Neural crest cell (in vitro differentiated cells): ENCODE measurements at regions not wholly inside any gene's neighbourhood (a gene's known extent, or its start where the extent isn't known, plus 50 kb on each side); places are given as distances from the start of the nearest gene placed in this dataset.

Experiments
- DNase-seq: peaks from one replicate; pipeline ENCODE4 v3.0.0; 2021; ENCODE audit warnings: low read depth, mixed read lengths, low spot score
- H3K27ac Mint-ChIP-seq: one replicate; pipeline ENCODE4 v1.8.0; 2021; ENCODE audit warnings: mild to moderate bottlenecking, mixed read lengths; ENCODE audit not compliant: unreplicated experiment
- H3K27me3 Mint-ChIP-seq: 2 replicates; pipeline ENCODE4 v1.8.0; 2021; ENCODE audit warnings: low read depth, mild to moderate bottlenecking, mixed read lengths
- H3K36me3 Mint-ChIP-seq: 2 replicates; pipeline ENCODE4 v1.8.0; 2021; ENCODE audit warnings: low read depth, mild to moderate bottlenecking, mixed read lengths
- H3K4me1 Mint-ChIP-seq: 2 replicates; pipeline ENCODE4 v1.8.0; 2021; ENCODE audit warnings: mixed read lengths
- H3K4me3 Mint-ChIP-seq: one replicate; pipeline ENCODE4 v1.8.0; 2021; ENCODE audit warnings: mild to moderate bottlenecking, mixed read lengths
- H3K9me3 Mint-ChIP-seq: 2 replicates; pipeline ENCODE4 v1.8.0; 2021; ENCODE audit warnings: mixed read lengths
- TF ChIP-seq, protein P1 (sequence below): fragments of 200-600 bp; sonication (generic); conservative IDR thresholded peaks from 2 replicates; pipeline ENCODE4 v1.5.0; 2021; ENCODE audit warnings: antibody characterized with exemption, mild to moderate bottlenecking

DNA sequence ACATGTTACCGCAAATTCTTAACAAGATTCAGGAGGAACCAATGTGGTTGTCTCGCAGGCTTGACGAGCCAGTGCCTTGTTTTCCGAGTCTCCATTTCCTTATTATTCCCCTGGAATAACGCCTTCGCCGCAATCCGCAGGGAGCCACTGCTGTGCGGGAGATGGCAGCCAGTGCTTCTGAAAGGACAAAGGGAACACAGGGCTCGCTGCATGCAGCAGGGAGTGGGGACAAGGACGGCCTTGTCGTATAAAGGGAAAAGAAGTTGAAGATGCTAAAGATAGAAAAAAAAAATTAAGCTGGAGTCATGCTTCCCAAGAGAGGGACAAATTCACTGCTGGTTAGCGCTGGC, 221.4 kb downstream of the NDUFA10 start:
- DNase-seq, result no peak
- Mint-ChIP-seq H3K4me3 (no peak overlapping the region), H3K4me1 (peaks cover 16% of the 10 kb centered on the region), H3K36me3 (no peaks in the 10 kb centered on the region), H3K27me3 (peaks cover 3% of the 10 kb centered on the region), H3K27ac (peak overlapping the region; percentile 85), H3K9me3 (peaks cover 3% of the 10 kb centered on the region)
- TF ChIP-seq, protein P1, sequence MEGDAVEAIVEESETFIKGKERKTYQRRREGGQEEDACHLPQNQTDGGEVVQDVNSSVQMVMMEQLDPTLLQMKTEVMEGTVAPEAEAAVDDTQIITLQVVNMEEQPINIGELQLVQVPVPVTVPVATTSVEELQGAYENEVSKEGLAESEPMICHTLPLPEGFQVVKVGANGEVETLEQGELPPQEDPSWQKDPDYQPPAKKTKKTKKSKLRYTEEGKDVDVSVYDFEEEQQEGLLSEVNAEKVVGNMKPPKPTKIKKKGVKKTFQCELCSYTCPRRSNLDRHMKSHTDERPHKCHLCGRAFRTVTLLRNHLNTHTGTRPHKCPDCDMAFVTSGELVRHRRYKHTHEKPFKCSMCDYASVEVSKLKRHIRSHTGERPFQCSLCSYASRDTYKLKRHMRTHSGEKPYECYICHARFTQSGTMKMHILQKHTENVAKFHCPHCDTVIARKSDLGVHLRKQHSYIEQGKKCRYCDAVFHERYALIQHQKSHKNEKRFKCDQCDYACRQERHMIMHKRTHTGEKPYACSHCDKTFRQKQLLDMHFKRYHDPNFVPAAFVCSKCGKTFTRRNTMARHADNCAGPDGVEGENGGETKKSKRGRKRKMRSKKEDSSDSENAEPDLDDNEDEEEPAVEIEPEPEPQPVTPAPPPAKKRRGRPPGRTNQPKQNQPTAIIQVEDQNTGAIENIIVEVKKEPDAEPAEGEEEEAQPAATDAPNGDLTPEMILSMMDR, result no peak

DNA sequence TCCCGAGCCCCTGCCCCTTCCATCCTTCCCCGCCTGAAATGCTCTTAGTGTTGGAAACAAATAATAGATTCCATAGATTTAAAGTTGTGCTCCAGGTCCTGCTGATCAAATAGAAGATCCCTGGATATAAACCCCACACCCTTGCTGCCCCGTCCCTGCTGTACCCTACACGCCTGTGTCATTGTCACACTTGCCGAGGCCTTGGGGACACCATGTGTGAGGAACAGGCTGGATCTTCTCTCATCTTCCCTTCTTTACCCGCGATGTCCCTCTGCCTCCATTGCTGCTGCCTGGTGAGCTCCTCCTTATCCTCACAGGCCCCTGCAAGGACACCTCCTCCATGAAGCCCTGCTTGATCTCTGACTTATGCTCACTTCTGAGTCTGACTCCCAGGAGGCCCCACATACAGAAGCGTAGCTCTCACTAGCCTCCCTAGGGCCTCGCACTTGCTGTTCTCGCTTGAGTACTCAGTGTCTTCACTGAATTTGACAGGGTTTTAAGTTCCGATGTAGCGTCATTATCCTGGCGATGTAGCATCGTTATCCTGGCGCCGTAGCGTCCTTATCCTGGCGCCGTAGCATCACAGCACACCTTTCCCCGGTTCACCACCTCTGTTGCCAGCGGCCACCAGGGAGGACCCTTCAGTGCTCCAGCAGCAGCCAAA, 221.9 kb downstream of the NDUFA10 start:
- Mint-ChIP-seq H3K27me3 (peaks cover 3% of the 10 kb centered on the region), H3K4me1 (peaks cover 16% of the 10 kb centered on the region), H3K4me3 (no peak overlapping the region), H3K9me3 (peaks cover 3% of the 10 kb centered on the region), H3K36me3 (no peaks in the 10 kb centered on the region), H3K27ac (peak overlapping the region; percentile 85)
- TF ChIP-seq, protein P1, result no peak
- DNase-seq, result no peak

DNA sequence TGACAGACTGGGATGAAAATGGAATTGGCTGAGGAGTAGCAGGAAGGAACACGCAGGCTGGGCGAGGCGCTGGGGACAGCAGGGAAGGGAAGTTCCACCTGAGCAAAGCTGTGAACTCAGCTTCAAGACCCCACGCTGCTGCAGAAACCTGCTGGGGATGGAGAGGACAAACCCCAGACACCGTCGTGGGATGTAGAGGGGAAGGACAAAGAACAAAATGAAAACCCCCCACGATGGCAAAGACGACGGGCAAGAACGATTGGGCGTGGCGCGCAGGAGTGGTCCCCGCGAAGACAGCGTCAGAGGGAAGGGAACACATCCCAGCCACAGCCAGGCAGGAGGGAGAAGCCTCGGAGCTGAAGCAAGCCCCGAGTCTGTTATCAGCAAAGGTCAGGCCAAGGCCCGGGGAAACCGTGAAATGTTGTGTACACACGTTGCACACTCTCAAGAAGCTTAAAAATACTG, 222.9 kb downstream of the NDUFA10 start:
- Mint-ChIP-seq H3K4me1 (peaks cover 19% of the 10 kb centered on the region), H3K9me3 (peaks cover 4% of the 10 kb centered on the region), H3K36me3 (no peaks in the 10 kb centered on the region), H3K4me3 (no peak overlapping the region), H3K27me3 (peaks cover 3% of the 10 kb centered on the region), H3K27ac (no peak overlapping the region)
- DNase-seq, result no peak
- TF ChIP-seq, protein P1, result no peak

DNA sequence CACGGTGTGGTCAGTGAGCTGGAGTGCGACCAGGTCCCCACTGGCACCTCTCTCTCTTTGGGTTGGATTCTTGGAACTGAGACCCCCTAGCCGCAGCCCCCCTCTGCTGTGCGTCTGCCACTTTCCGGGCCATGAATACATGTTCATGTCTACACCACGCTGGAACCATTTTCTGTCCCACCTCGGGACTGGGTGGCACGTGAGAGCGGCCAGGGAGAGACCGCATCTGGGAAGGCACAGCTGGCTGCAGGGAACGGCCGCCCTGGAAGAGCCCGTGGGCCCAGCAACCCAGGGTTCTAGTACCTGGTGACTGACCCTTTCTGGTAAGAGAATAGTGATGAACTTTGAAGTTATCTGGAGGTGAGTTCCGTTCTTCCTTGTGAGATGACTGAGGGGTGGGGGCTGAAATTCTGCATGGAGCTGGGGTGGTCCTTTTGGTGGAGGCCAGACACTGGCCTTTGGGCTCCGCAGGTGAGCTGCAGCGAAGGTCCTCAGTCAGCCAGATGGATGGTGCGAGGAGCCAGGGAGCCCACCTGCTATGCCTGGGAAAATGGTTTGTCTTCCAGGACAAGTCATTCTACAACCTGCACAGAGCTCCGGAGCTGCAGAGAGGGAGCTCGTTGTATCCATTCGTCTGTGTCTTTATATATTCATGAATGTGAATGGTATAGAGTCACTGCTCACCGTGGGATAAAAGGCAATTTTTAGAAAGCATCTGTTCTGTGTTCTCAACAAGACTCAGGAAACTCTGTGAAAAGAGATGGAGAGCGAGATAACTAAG, 223.5 kb downstream of the NDUFA10 start:
- TF ChIP-seq, protein P1, result no peak
- Mint-ChIP-seq H3K27ac (no peak overlapping the region), H3K9me3 (peaks cover 7% of the 10 kb centered on the region)

DNA sequence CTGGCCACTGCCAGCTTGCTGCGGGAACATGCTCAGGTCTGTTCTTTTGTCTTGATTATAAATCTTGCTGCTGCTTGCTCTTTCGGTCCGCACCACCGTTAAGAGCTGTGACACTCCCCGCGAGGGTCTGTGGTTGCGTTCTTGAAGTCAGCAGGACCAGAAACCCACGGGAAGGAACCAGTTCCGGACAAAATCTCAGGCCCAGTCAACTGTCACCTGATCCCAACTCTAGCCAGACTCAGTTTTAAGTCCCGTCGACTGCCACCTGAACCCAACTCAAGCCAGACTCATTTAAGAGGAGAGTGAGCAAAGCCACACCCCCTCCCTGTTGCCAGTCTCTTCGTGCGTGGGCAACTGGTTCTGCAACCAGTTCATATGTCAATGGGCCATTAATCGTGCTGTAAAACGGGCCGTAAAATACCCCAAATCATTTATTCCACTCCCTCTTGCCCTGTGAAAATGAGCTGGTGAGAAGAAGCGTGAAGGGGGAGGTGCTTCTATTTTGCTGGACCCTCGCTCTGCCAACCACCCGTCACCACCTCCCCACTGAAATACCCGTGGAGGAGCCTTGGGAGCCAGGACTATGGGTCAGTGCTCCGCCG, 224.3 kb downstream of the NDUFA10 start:
- no peak for DNase-seq
- Mint-ChIP-seq H3K27ac (no peak overlapping the region), H3K27me3 (peaks cover 3% of the 10 kb centered on the region), H3K9me3 (peaks cover 7% of the 10 kb centered on the region), H3K4me3 (no peak overlapping the region), H3K4me1 (peaks cover 22% of the 10 kb centered on the region), H3K36me3 (no peaks in the 10 kb centered on the region)
- TF ChIP-seq, protein P1, result no peak

More for the DNA sequence above, 223.5 kb downstream of the NDUFA10 start:
- Mint-ChIP-seq H3K27me3 (peaks cover 3% of the 10 kb centered on the region), H3K36me3 (no peaks in the 10 kb centered on the region), H3K4me3 (no peak overlapping the region), H3K4me1 (peaks cover 24% of the 10 kb centered on the region)
- DNase-seq, result no peak
